Kidney (tissue), 13 donors: ENCODE measurements at regions not wholly inside any gene's neighbourhood (a gene's known extent, or its start where the extent isn't known, plus 50 kb on each side); places are given as distances from the start of the nearest gene placed in this dataset.
"Not testable (repeated sequence)": the region's sequence is repeated elsewhere in the genome, so short reads cannot be mapped to it uniquely, and the experiment has no call there.

Experiments
- DNase-seq, 5 donors: peaks; one replicate each; pipeline ENCODE4 v3.0.0-alpha.2; 2013 to 2020
- FAIRE-seq: peaks from 2 replicates; lab custom pipeline; 2012; peaks lifted over from hg19 to GRCh38; lab: Jason Lieb, UNC
- H3K27ac ChIP-seq, 2 donors: one replicate each; pipeline ENCODE4 v1.7.0; 2013; ENCODE audit warnings: low read depth in 2 of 2, low read length in 2 of 2, inconsistent platforms in 1 of 2
- H3K27me3 ChIP-seq: one replicate; pipeline ENCODE4 v1.7.1; 2013; ENCODE audit warnings: low read length, inconsistent platforms; ENCODE audit not compliant: control insufficient read depth, insufficient read depth
- H3K36me3 ChIP-seq, 3 donors: one replicate each; pipeline versions ENCODE4 v1.7.0 to v1.7.1; 2013; ENCODE audit warnings: low read length in 3 of 3, control low read depth in 1 of 3, inconsistent platforms in 1 of 3; ENCODE audit not compliant: insufficient read depth in 3 of 3, control insufficient read depth in 2 of 3
- H3K4me1 ChIP-seq, 3 donors: one replicate each; pipeline versions ENCODE4 v1.7.0 to v1.7.1; 2013; ENCODE audit warnings: low read length in 3 of 3, inconsistent platforms in 1 of 3, low read depth in 1 of 3; ENCODE audit not compliant: control insufficient read depth in 2 of 3, insufficient read depth in 2 of 3
- H3K4me3 ChIP-seq, 3 donors: one replicate each; pipeline versions ENCODE4 v1.7.0 to v1.8.1; 2013; ENCODE audit warnings: low read length in 3 of 3, control low read depth in 1 of 3, inconsistent platforms in 1 of 3
- H3K9ac ChIP-seq, 3 donors: one replicate each; pipeline versions ENCODE4 v1.7.0 to v1.7.1; 2013; ENCODE audit warnings: low read length in 3 of 3, control low read depth in 1 of 3, inconsistent platforms in 1 of 3
- H3K9me3 ChIP-seq, 3 donors: one replicate each; pipeline versions ENCODE4 v1.7.0 to v1.7.1; 2013; ENCODE audit warnings: low read length in 3 of 3, control low read depth in 1 of 3, inconsistent platforms in 1 of 3; ENCODE audit not compliant: control insufficient read depth in 2 of 3, insufficient read depth in 1 of 3
- intact Hi-C: fragments of 100-400 bp; cut with DNase I; formaldehyde crosslinking; loops from one replicate; pipeline ENCODE4 v1.11.1; 2022
- TF ChIP-seq, protein P1 (sequence below): IDR thresholded peaks from 3 replicates; pipeline ENCODE4 v1.5.1; 2012; ENCODE audit warnings: mild to moderate bottlenecking, moderate library complexity, borderline replicate concordance; ENCODE audit not compliant: insufficient read depth; ENCODE audit errors: extremely low read depth
- donor health status: control.
- donor health status: control.
- donor health status: control.
- donor health status: control.
- donor health status: control.
- donor health status: DM: yes; HTN: yes; CAD: no.
- donor health status: Normal renal cell carcinoma (clear cell type).

DNA sequence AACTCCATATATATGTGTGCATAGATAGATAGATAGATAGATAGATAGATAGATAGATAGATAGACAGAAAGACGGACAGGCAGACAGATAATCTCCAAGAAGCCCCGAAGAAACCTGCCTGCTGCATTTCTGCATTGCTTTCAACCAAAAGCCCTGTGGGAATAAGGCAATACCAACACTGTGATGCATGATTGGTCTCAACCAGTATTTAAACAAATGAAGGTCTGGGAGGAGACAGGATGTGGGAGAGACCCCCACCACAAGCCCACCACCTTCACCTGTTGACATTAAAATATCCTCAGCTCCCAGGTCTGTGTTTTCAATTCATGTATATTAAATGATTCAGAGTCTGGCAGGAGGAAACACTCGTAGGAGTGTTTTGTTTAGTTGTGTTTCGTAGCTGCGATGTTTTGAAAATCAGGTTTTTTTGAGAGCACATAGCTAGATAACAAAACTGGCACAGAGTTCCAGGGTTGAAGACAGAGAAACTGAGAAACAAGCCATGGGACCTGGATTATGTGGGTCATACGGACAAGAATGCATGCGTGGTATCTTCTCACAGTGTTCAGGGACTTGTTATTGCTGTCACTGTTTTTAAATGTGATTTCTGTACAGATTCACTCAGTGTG lies 200.7 kb upstream of the AHR start:
- H3K4me1 ChIP-seq, result no peaks in the 10 kb centered on the region
- H3K27me3 ChIP-seq, result no peaks in the 10 kb centered on the region
- DNase-seq (no peak), FAIRE-seq (no peak)
- H3K27ac ChIP-seq, result no peak overlapping the region
- H3K4me3 ChIP-seq, result no peak overlapping the region
- intact Hi-C loops, result no loop called here
- H3K9ac ChIP-seq, result no peak overlapping the region
- H3K9me3 ChIP-seq, result peaks cover 0 to 5% (median 2%) of the 10 kb centered on the region in 3 donors
- TF ChIP-seq, protein P1, sequence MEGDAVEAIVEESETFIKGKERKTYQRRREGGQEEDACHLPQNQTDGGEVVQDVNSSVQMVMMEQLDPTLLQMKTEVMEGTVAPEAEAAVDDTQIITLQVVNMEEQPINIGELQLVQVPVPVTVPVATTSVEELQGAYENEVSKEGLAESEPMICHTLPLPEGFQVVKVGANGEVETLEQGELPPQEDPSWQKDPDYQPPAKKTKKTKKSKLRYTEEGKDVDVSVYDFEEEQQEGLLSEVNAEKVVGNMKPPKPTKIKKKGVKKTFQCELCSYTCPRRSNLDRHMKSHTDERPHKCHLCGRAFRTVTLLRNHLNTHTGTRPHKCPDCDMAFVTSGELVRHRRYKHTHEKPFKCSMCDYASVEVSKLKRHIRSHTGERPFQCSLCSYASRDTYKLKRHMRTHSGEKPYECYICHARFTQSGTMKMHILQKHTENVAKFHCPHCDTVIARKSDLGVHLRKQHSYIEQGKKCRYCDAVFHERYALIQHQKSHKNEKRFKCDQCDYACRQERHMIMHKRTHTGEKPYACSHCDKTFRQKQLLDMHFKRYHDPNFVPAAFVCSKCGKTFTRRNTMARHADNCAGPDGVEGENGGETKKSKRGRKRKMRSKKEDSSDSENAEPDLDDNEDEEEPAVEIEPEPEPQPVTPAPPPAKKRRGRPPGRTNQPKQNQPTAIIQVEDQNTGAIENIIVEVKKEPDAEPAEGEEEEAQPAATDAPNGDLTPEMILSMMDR, result no peak
- no peaks in the 10 kb centered on the region for H3K36me3 ChIP-seq

DNA sequence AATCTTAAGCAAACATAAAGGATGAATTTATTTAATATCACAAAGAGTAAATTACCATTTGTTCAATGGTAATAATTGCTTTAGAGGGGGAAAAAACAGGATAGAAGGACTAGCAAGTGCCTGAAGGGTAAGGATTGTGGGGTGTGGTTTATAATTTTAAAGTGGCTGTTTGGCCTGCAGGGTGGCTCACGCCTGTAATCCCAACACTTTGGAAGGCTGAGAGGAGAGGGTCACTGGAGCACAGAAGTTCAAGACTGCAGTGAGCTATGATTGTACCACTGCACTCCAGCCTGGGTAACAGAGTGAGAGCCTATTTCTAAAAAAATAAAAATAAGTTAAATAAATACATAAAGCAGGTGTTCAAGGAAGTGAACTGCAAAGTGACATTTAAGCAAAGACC lies 199.9 kb upstream of the AHR start:
- Histone ChIP-seq H3K36me3 (no peaks in the 10 kb centered on the region), H3K27ac (no peak overlapping the region), H3K4me3 (no peak overlapping the region), H3K27me3 (no peaks in the 10 kb centered on the region), H3K4me1 (no peaks in the 10 kb centered on the region), H3K9me3 (peaks cover 0 to 5% (median 2%) of the 10 kb centered on the region in 3 donors), H3K9ac (no peak overlapping the region)
- TF ChIP-seq, protein P1, result no peak
- FAIRE-seq (no peak), DNase-seq (no peak)
- intact Hi-C loops, result no loop called here

DNA sequence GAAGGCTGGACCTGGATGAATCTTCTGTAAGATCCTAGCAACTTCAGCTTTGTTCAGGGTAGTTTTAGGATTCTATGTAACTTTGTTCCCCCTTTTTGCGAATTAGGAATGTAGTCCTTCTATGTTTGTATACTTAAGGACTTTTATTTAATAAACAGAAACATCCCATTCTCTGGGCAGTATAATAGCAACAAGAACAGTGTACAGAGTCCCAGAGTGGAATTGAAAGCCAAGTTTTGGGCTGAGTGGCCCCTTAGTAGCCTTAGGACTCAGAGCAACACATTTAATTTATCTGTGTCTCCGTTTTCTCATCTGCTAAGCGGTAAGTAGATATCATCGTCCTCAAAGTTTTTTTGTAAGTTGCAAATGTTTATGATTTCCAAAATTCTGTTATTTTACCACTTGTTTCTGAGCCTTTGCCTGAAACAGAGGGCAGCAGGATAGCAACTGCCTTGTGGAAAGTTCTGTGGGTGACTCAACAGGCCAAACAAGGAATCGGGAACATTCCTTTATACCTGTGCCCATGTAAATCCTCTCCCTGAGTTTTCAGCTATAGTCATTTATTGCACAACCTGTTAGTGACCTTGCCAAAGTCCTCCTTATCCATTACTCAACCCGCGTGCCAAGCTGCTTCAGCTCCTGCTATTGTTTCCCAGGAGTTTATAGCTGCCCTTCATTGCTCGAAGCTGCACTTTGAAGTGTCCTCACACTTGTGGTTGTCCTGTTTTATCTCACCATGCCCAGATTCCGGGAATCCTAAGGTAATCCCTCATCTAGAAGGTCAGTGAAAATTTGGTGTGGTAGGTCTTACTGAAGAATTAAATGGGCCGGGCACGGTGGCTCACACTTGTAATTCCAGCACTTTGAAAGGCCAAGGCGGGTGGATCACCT lies 199.1 kb upstream of the AHR start:
- Histone ChIP-seq H3K4me3 (no peak overlapping the region), H3K4me1 (no peaks in the 10 kb centered on the region), H3K27ac (no peak overlapping the region), H3K27me3 (no peaks in the 10 kb centered on the region), H3K36me3 (no peaks in the 10 kb centered on the region), H3K9ac (no peak overlapping the region), H3K9me3 (peaks cover 0 to 5% (median 2%) of the 10 kb centered on the region in 3 donors)
- TF ChIP-seq, protein P1, result no peak
- FAIRE-seq (no peak), DNase-seq (no peak)
- intact Hi-C loops, result no loop called here

- H3K4me1 ChIP-seq, H3K36me3 ChIP-seq, H3K27ac ChIP-seq, intact Hi-C loops, DNase-seq, H3K9ac ChIP-seq, H3K27me3 ChIP-seq, FAIRE-seq, H3K4me3 ChIP-seq, H3K9me3 ChIP-seq: not testable (repeated sequence)
Measured at GRCh38 chr7:17099974-17100509, 198.4 kb upstream of the AHR start.
